Upper lobe of left lung (tissue), 6 donors: ENCODE measurements at regions not wholly inside any gene's neighbourhood (a gene's known extent, or its start where the extent isn't known, plus 50 kb on each side); places are given as distances from the start of the nearest gene placed in this dataset.
"Not testable (repeated sequence)": the region's sequence is repeated elsewhere in the genome, so short reads cannot be mapped to it uniquely, and the experiment has no call there.

Experiments used
- ATAC-seq, 2 donors: fragments of 200-7000 bp; cut with Tn5 transposase; one replicate each; pipeline ENCODE4 v1.9.1; 2022; ENCODE audit warnings: mild to moderate bottlenecking in 2 of 2, moderate library complexity in 2 of 2; ENCODE audit not compliant: low FRiP score in 2 of 2
- DNase-seq, 2 donors: peaks; one replicate each; pipeline ENCODE4 v3.0.0-alpha.2; 2019 to 2020
- H3K27ac ChIP-seq, 4 donors: fragments of 200-600 bp; sonication (generic); one replicate each; pipeline ENCODE4 v1.5.1; 2016 to 2019
- H3K27me3 ChIP-seq, 4 donors: fragments of 200-600 bp; sonication (generic); one replicate each; pipeline ENCODE4 v1.5.1; 2017 to 2019
- H3K36me3 ChIP-seq, 4 donors: fragments of 200-600 bp; sonication (generic); one replicate each; pipeline ENCODE4 v1.5.1; 2016 to 2019
- H3K4me1 ChIP-seq, 4 donors: fragments of 200-600 bp; sonication (generic); one replicate each; pipeline ENCODE4 v1.5.1; 2018 to 2019
- H3K4me3 ChIP-seq, 4 donors: fragments of 200-600 bp; sonication (generic); one replicate each; pipeline ENCODE4 v1.5.1; 2017 to 2019; ENCODE audit warnings: mild to moderate bottlenecking in 2 of 4, moderate library complexity in 1 of 4
- H3K9me3 ChIP-seq, 4 donors: fragments of 200-600 bp; sonication (generic); one replicate each; pipeline ENCODE4 v1.5.1; 2018 to 2019
- CTCF ChIP-seq, 6 experiments: fragments of 450-650 bp in 4 of 6; fragments of 200-600 bp in 2 of 6; sonication (generic) in 2 of 6; IDR thresholded peaks; one replicate each; pipeline ENCODE4 v1.5.1; 2016 to 2019; ENCODE audit warnings: antibody characterized with exemption in 6 of 6
- EP300 ChIP-seq, 4 donors: sonication (generic); formaldehyde crosslinking; IDR thresholded peaks; one replicate each; pipeline ENCODE4 v1.5.1; 2017; ENCODE audit warnings: antibody characterized with exemption in 4 of 4, control low read depth in 2 of 4
- POLR2A ChIP-seq, 4 donors: fragments of 450-650 bp; IDR thresholded peaks; one replicate each; pipeline ENCODE4 v1.5.1; 2016 to 2017; ENCODE audit warnings: antibody characterized with exemption in 4 of 4, mild to moderate bottlenecking in 2 of 4
- POLR2AphosphoS5 ChIP-seq, 2 donors: sonication (generic); formaldehyde crosslinking; IDR thresholded peaks; one replicate each; pipeline ENCODE4 v1.5.1; 2017; ENCODE audit warnings: antibody characterized with exemption in 2 of 2
- WGBS, 2 donors: methylation state at CpG; one replicate each; pipeline ENCODE4 v1.1.5; 2017 to 2018; 5-methylcytosine and 5-hydroxymethylcytosine counted together
- donor health status: DM: no; HTN: no; CAD: no; lungs with moderate emphysema.
- donor health status: DM: no; HTN: yes; CAD: no; lungs with severe emphysema.

GRCh38 chr14:45558183-45558582 is 305.2 kb upstream of the MIS18BP1 start:
- H3K27me3 ChIP-seq = no peaks in the 10 kb centered on the region
- ATAC-seq (no peak), DNase-seq (no peak)
- TF ChIP-seq POLR2AphosphoS5 (IDR thresholded peaks at IDR 0.05) (no peak), EP300 (IDR thresholded peaks at IDR 0.05) (no peak), CTCF (IDR thresholded peaks at IDR 0.05) (no peak), POLR2A (IDR thresholded peaks at IDR 0.05) (no peak)
- no peaks in the 10 kb centered on the region for H3K36me3 ChIP-seq
- H3K4me1 ChIP-seq = no peaks in the 10 kb centered on the region
- H3K9me3 ChIP-seq = no peaks in the 10 kb centered on the region
- no peak overlapping the region for H3K4me3 ChIP-seq
- no peak overlapping the region for H3K27ac ChIP-seq

DNA sequence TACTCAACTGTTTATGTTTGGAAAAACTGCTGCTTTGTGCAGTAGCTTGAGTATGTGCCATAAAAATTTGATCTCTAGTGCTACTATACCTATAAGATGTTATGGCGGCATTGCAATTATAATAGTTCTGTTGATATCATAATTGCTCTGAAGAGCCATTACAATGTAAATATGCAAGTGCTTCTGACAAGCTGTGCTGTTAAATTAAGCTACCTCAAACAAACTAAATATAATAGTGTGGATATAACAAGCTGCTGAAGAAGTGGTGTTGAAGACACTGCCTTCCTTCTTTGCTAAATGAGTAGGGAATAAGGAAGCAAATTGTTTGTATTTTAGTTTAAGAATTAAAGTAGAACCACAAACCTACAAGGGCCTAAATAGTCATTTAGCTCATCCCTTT is 301.0 kb upstream of the MIS18BP1 start:
- no peaks in the 10 kb centered on the region for H3K27me3 ChIP-seq
- WGBS, 2 donors = 56 to 64% methylated on average over 1 of the region's 1 CpG
- no peak for ATAC-seq

DNA sequence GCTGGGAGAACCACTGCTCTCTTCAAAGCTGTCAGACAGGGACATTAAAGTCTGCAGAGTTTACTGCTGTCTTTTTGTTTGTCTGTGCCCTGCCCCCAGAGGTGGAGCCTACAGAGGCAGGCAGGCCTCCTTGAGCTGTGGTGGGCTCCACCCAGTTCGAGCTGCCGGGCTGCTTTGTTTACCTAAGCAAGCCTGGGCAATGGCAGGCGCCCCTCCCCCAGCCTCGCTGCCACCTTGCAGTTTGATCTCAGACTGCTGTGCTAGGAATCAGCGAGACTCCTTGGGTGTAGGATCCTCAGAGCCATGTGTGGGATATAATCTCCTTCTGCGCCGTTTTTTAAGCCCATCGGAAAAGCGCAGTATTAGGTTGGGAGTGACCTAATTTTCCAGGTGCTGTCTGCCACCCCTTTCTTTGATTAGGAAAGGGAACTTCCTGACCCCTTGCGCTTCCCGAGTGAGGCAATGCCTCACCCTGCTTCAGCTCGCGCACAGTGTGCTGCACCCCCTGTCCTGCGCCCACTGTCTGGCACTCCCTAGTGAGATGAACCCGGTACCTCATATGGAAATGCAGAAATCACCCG is 298.3 kb upstream of the MIS18BP1 start:
- DNase-seq = peak in 1 of 2 donors; percentile 19
- not testable (repeated sequence) for H3K27me3 ChIP-seq, ATAC-seq, H3K36me3 ChIP-seq, H3K4me1 ChIP-seq, H3K27ac ChIP-seq, H3K9me3 ChIP-seq
- 46 to 79% methylated on average over 14 to 16 of the region's 16 CpGs for WGBS, 2 donors
- H3K4me3 ChIP-seq = peak overlapping the region in 1 of 4 donors; percentile 19

More for the DNA sequence above, 301.0 kb upstream of the MIS18BP1 start:
- no peak overlapping the region for H3K27ac ChIP-seq
- DNase-seq = no peak
- no peaks in the 10 kb centered on the region for H3K36me3 ChIP-seq
- no peaks in the 10 kb centered on the region for H3K9me3 ChIP-seq
- TF ChIP-seq EP300 (IDR thresholded peaks at IDR 0.05) (no peak), POLR2A (IDR thresholded peaks at IDR 0.05) (no peak), CTCF (IDR thresholded peaks at IDR 0.05) (no peak), POLR2AphosphoS5 (IDR thresholded peaks at IDR 0.05) (no peak)
- no peaks in the 10 kb centered on the region for H3K4me1 ChIP-seq
- no peak overlapping the region for H3K4me3 ChIP-seq

- H3K4me1 ChIP-seq = no peaks in the 10 kb centered on the region
- no peak overlapping the region for H3K4me3 ChIP-seq
- no peak for ATAC-seq
- WGBS, 2 donors = 80 to 82% methylated on average over 2 of the region's 2 CpGs
- H3K9me3 ChIP-seq = peaks cover 0 to 4% (median 0%) of the 10 kb centered on the region in 4 donors
- no peaks in the 10 kb centered on the region for H3K27me3 ChIP-seq
- H3K27ac ChIP-seq = no peak overlapping the region
- DNase-seq = no peak
- no peaks in the 10 kb centered on the region for H3K36me3 ChIP-seq
- TF ChIP-seq EP300 (IDR thresholded peaks at IDR 0.05) (no peak), POLR2A (IDR thresholded peaks at IDR 0.05) (no peak), POLR2AphosphoS5 (IDR thresholded peaks at IDR 0.05) (no peak), CTCF (IDR thresholded peaks at IDR 0.05) (no peak)
Observed at GRCh38 chr14:45531022-45531421, 278.0 kb upstream of the MIS18BP1 start.

DNA sequence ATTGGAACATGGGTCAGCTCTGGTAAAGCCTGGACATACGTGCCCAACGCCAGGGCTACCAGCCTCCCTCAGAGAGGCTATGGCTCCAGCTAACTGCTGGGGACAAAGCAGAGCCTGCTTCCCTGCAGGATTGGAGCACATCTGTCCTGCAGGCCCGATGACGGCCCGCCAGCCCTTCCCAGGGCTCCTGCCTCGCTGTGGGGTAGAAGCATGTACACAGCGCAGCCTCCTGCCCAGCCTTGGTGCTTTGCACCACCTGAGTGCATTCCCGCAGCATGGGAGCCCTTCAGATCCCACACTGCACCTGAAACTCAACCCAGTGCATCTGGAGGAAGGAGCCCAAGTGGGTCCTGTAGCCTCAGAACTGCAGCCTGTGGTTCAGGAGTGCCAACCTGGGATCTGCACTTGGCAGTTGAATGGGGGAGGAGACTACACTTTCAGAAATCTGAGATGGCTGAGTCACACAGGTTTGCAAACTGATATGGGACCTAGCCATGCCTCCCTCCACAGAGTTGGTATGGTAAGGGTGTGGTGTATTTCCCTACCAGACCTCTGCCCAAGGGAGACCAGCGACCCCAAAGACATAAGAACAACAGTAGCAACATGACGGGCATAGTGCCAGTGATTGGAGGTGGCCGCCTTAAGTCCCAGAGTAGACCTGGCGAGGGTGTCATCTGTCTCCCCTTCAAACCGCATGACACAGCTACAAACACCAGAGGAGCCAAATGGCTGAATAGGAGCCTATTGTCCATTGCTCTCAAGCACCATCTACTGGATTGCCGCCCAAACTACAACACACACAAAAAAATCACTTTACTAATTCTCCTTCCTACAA is 273.9 kb upstream of the MIS18BP1 start:
- WGBS, 2 donors = 49 to 60% methylated on average over 7 to 11 of the region's 14 CpGs
- no peaks in the 10 kb centered on the region for H3K4me1 ChIP-seq
- H3K27me3 ChIP-seq = no peaks in the 10 kb centered on the region
- peak; percentile 32 to 40 for ATAC-seq
- H3K27ac ChIP-seq = no peak overlapping the region
- no peaks in the 10 kb centered on the region for H3K36me3 ChIP-seq
- TF ChIP-seq CTCF (IDR thresholded peaks at IDR 0.05) (peak in 2 of 6 experiments; percentile 14 to 41), EP300 (IDR thresholded peaks at IDR 0.05) (no peak), POLR2A (IDR thresholded peaks at IDR 0.05) (no peak)
- H3K4me3 ChIP-seq = no peak overlapping the region
- DNase-seq = peak in 1 of 2 donors; percentile 62
- no peaks in the 10 kb centered on the region for H3K9me3 ChIP-seq
